Gastroesophageal sphincter (tissue), 4 donors: ENCODE measurements at regions not wholly inside any gene's neighbourhood (a gene's known extent, or its start where the extent isn't known, plus 50 kb on each side); places are given as distances from the start of the nearest gene placed in this dataset.

Experiments
- ATAC-seq: fragments of 150-250 bp; one replicate; pipeline ENCODE4 v1.9.1; 2016; ENCODE audit warnings: mild to moderate bottlenecking, moderate library complexity
- H3K27ac ChIP-seq, 4 donors: fragments of 200-600 bp; sonication (generic) in 3 of 4; 1 replicate in 3 of 4; 2 replicates in 1 of 4; pipeline ENCODE4 v1.5.1; 2016 to 2019
- H3K27me3 ChIP-seq: fragments of 200-600 bp; sonication (generic); one replicate; pipeline ENCODE4 v1.5.1; 2019
- H3K36me3 ChIP-seq, 2 donors: fragments of 200-600 bp; sonication (generic); one replicate each; pipeline ENCODE4 v1.5.1; 2019; ENCODE audit warnings: control low read depth in 1 of 2
- H3K4me1 ChIP-seq, 3 donors: fragments of 200-600 bp; sonication (generic); 1 replicate in 2 of 3; 2 replicates in 1 of 3; pipeline ENCODE4 v1.5.1; 2016 to 2019; ENCODE audit warnings: control low read depth in 2 of 3
- H3K4me3 ChIP-seq, 2 donors: fragments of 200-600 bp; sonication (generic); one replicate each; pipeline ENCODE4 v1.5.1; 2019; ENCODE audit warnings: mild to moderate bottlenecking in 1 of 2, moderate library complexity in 1 of 2
- H3K9me3 ChIP-seq, 3 donors: fragments of 200-600 bp; sonication (generic); one replicate each; pipeline ENCODE4 v1.5.1; 2017 to 2019; ENCODE audit warnings: control low read depth in 2 of 3
- CTCF ChIP-seq, 4 experiments: fragments of 200-600 bp in 2 of 4; fragments of 450-650 bp in 2 of 4; sonication (generic) in 1 of 4; IDR thresholded peaks; one replicate each; pipeline ENCODE4 v1.5.1; 2017 to 2019; ENCODE audit warnings: antibody characterized with exemption in 4 of 4, mild to moderate bottlenecking in 2 of 4, moderate library complexity in 2 of 4
- EP300 ChIP-seq: sonication (generic); formaldehyde crosslinking; IDR thresholded peaks from one replicate; pipeline ENCODE4 v1.6.1; 2017; ENCODE audit warnings: antibody characterized with exemption, mild to moderate bottlenecking
- POLR2A ChIP-seq, 2 donors: fragments of 450-650 bp; IDR thresholded peaks; one replicate each; pipeline ENCODE4 v1.6.1; 2017; ENCODE audit warnings: antibody characterized with exemption in 2 of 2, mild to moderate bottlenecking in 2 of 2, moderate library complexity in 1 of 2
- POLR2AphosphoS5 ChIP-seq: sonication (generic); formaldehyde crosslinking; IDR thresholded peaks from one replicate; pipeline ENCODE4 v1.6.1; 2017; ENCODE audit warnings: antibody characterized with exemption
- WGBS, 2 donors: methylation state at CpG; one replicate each; pipeline ENCODE4 v1.1.5; 2018; ENCODE audit warnings: low coverage in 1 of 2; 5-methylcytosine and 5-hydroxymethylcytosine counted together

GRCh38 chr3:17811646-17812045 is 69.2 kb upstream of the TBC1D5 start:
- Histone ChIP-seq H3K36me3 (no peaks in the 10 kb centered on the region), H3K4me1 (no peaks in the 10 kb centered on the region), H3K9me3 (no peaks in the 10 kb centered on the region), H3K4me3 (no peak overlapping the region), H3K27ac (no peak overlapping the region), H3K27me3 (no peaks in the 10 kb centered on the region)
- no peak for ATAC-seq
- TF ChIP-seq POLR2AphosphoS5 (no peak), EP300 (no peak), CTCF (IDR thresholded peaks at IDR 0.05) (no peak), POLR2A (IDR thresholded peaks at IDR 0.05) (no peak)

- no peaks in the 10 kb centered on the region for H3K4me1 ChIP-seq
- H3K36me3 ChIP-seq = no peaks in the 10 kb centered on the region
- H3K27ac ChIP-seq = no peak overlapping the region
- no peaks in the 10 kb centered on the region for H3K27me3 ChIP-seq
- no peak for ATAC-seq
- H3K4me3 ChIP-seq = no peak overlapping the region
- TF ChIP-seq POLR2AphosphoS5 (no peak), POLR2A (IDR thresholded peaks at IDR 0.05) (no peak), CTCF (IDR thresholded peaks at IDR 0.05) (peak in 1 of 4 experiments; percentile 31)
- no peaks in the 10 kb centered on the region for H3K9me3 ChIP-seq
Measured at GRCh38 chr3:17810759-17811158, 68.3 kb upstream of the TBC1D5 start.

- no peaks in the 10 kb centered on the region for H3K36me3 ChIP-seq
- no peaks in the 10 kb centered on the region for H3K27me3 ChIP-seq
- no peak for ATAC-seq
- H3K27ac ChIP-seq = no peak overlapping the region
- H3K9me3 ChIP-seq = no peaks in the 10 kb centered on the region
- no peaks in the 10 kb centered on the region for H3K4me1 ChIP-seq
- H3K4me3 ChIP-seq = no peak overlapping the region
- TF ChIP-seq POLR2AphosphoS5 (no peak), POLR2A (IDR thresholded peaks at IDR 0.05) (no peak), EP300 (no peak), CTCF (IDR thresholded peaks at IDR 0.05) (no peak)
Measured at GRCh38 chr3:17808994-17809393, 66.6 kb upstream of the TBC1D5 start.

GRCh38 chr3:17806876-17807275 is 64.4 kb upstream of the TBC1D5 start:
- Histone ChIP-seq H3K4me1 (no peaks in the 10 kb centered on the region), H3K27me3 (no peaks in the 10 kb centered on the region), H3K4me3 (no peak overlapping the region), H3K36me3 (no peaks in the 10 kb centered on the region), H3K27ac (no peak overlapping the region), H3K9me3 (no peaks in the 10 kb centered on the region)
- no peak for ATAC-seq
- TF ChIP-seq EP300 (no peak), POLR2AphosphoS5 (no peak), POLR2A (IDR thresholded peaks at IDR 0.05) (no peak), CTCF (IDR thresholded peaks at IDR 0.05) (no peak)
- WGBS, 2 donors = 50 to 67% methylated on average over 1 of the region's 1 CpG

GRCh38 chr3:17806201-17806600 is 63.8 kb upstream of the TBC1D5 start:
- TF ChIP-seq EP300 (no peak), POLR2A (IDR thresholded peaks at IDR 0.05) (no peak)
- WGBS, 2 donors = 98 to 100% methylated on average over 3 to 5 of the region's 5 CpGs
- Histone ChIP-seq H3K4me1 (no peaks in the 10 kb centered on the region), H3K4me3 (no peak overlapping the region), H3K27me3 (no peaks in the 10 kb centered on the region), H3K9me3 (no peaks in the 10 kb centered on the region), H3K27ac (no peak overlapping the region), H3K36me3 (no peaks in the 10 kb centered on the region)
- ATAC-seq = no peak

- WGBS, 2 donors = 33 to 71% methylated on average over 1 of the region's 1 CpG
Measured at GRCh38 chr3:17805461-17805940, 63.1 kb upstream of the TBC1D5 start.

More at GRCh38 chr3:17805461-17805940, 63.1 kb upstream of the TBC1D5 start:
- no peaks in the 10 kb centered on the region for H3K27me3 ChIP-seq
- no peak overlapping the region for H3K27ac ChIP-seq
- ATAC-seq = no peak
- H3K36me3 ChIP-seq = no peaks in the 10 kb centered on the region
- H3K9me3 ChIP-seq = no peaks in the 10 kb centered on the region
- no peaks in the 10 kb centered on the region for H3K4me1 ChIP-seq
- no peak overlapping the region for H3K4me3 ChIP-seq
- TF ChIP-seq POLR2A (IDR thresholded peaks at IDR 0.05) (no peak), POLR2AphosphoS5 (no peak), CTCF (IDR thresholded peaks at IDR 0.05) (no peak), EP300 (no peak)
